Endothelial cell of umbilical vein (primary cell): ENCODE measurements at regions not wholly inside any gene's neighbourhood (a gene's known extent, or its start where the extent isn't known, plus 50 kb on each side); places are given as distances from the start of the nearest gene placed in this dataset.

ENCODE experiments used
- BruUV-seq: library from RNA; stranded (reverse); fragments of 400-500 nt; replicated peaks from 2 replicates; lab custom pipeline; 2021; lab: Mats Ljungman, UMichigan
- CTCF ChIA-PET: fragments of 300-600, 350-600 bp; sonication (Branson Sonifier 250); formaldehyde crosslinking; loops from one replicate; lab custom pipeline; 2021; ENCODE audit warnings: antibody characterized with exemption, inconsistent platforms; lab: Charles Lee
- POLR2A ChIA-PET: fragments of 300-600, 350-600 bp; sonication (Branson Sonifier 250); formaldehyde crosslinking; loops from one replicate; lab custom pipeline; 2021; ENCODE audit warnings: antibody characterized with exemption, inconsistent platforms; lab: Charles Lee
- DNase-seq: peaks from one replicate; pipeline ENCODE4 v3.0.0-alpha.2; 2011; ENCODE audit warnings: low read depth, low spot score
- FAIRE-seq: peaks from 2 replicates; lab custom pipeline; 2011; peaks lifted over from hg19 to GRCh38; lab: Jason Lieb, UNC
- H2AFZ ChIP-seq: 2 replicates; pipeline ENCODE4 v1.6.0; 2012; ENCODE audit warnings: low read depth, low read length, control low read depth, inconsistent platforms
- H3K27ac ChIP-seq: 2 replicates; pipeline ENCODE4 v1.5.1; 2011; ENCODE audit warnings: low read depth, mild to moderate bottlenecking, control low read depth, low read length, moderate library complexity; ENCODE audit not compliant: insufficient read depth
- H3K27me3 ChIP-seq, 2 experiments: 2 replicates each; pipeline versions ENCODE4 v1.6.0 to v1.6.1; 2011; ENCODE audit warnings: low read length in 2 of 2, mixed read lengths in 1 of 2; ENCODE audit not compliant: control insufficient read depth in 2 of 2, insufficient read depth in 2 of 2
- H3K36me3 ChIP-seq, 2 experiments: 2 replicates in 1 of 2; 3 replicates in 1 of 2; pipeline ENCODE4 v1.5.1; 2011; ENCODE audit warnings: low read length in 2 of 2, mild to moderate bottlenecking in 1 of 2, moderate library complexity in 1 of 2; ENCODE audit not compliant: control insufficient read depth in 2 of 2, insufficient read depth in 2 of 2; ENCODE audit errors: extremely low read depth in 1 of 2
- H3K4me1 ChIP-seq: 3 replicates; pipeline ENCODE4 v1.5.1; 2011; ENCODE audit warnings: mild to moderate bottlenecking, low read length; ENCODE audit not compliant: control insufficient read depth, insufficient read depth; ENCODE audit errors: extremely low read depth
- H3K4me2 ChIP-seq: 2 replicates; pipeline ENCODE4 v1.6.1; 2011; ENCODE audit warnings: low read length, control low read depth, mixed read lengths; ENCODE audit not compliant: insufficient read depth
- H3K4me3 ChIP-seq, 3 experiments: fragments of 200-600 bp in 1 of 3; sonication (generic), shearing (Covaris generic) in 1 of 3; replicated peaks in 1 of 3; 2 replicates each; pipeline ENCODE4 v1.5.1; 2011 to 2016; ENCODE audit warnings: control low read depth in 3 of 3, low read length in 3 of 3, mild to moderate bottlenecking in 2 of 3, inconsistent platforms in 1 of 3, low read depth in 1 of 3, moderate library complexity in 1 of 3; ENCODE audit not compliant: insufficient read depth in 1 of 3
- H3K79me2 ChIP-seq: 2 replicates; pipeline ENCODE4 v1.6.0; 2012; ENCODE audit warnings: low read length, inconsistent platforms; ENCODE audit not compliant: control insufficient read depth, insufficient read depth
- H3K9ac ChIP-seq: replicated peaks from 2 replicates; pipeline ENCODE3; 2011; ENCODE audit warnings: low read length, control low read depth; ENCODE audit not compliant: insufficient read depth; ENCODE audit errors: extremely low read depth
- H3K9me1 ChIP-seq: replicated peaks from 3 replicates; pipeline ENCODE4 v1.6.0; 2011; ENCODE audit warnings: mild to moderate bottlenecking, low read length; ENCODE audit not compliant: control insufficient read depth, insufficient read depth; ENCODE audit errors: extremely low read depth
- H3K9me3 ChIP-seq: replicated peaks from 2 replicates; pipeline ENCODE4 v1.5.1; 2012; ENCODE audit warnings: low read length, inconsistent platforms; ENCODE audit not compliant: control insufficient read depth, insufficient read depth
- H4K20me1 ChIP-seq: replicated peaks from 2 replicates; pipeline ENCODE3; 2011; ENCODE audit warnings: mild to moderate bottlenecking, low read length; ENCODE audit not compliant: control insufficient read depth, insufficient read depth; ENCODE audit errors: extremely low read depth
- EZH2 ChIP-seq: IDR thresholded peaks from 2 replicates; pipeline ENCODE4 v1.6.1; 2012; ENCODE audit warnings: borderline replicate concordance, low read depth, mild to moderate bottlenecking, moderate library complexity, low read length, inconsistent platforms; ENCODE audit not compliant: severe bottlenecking
- FOS ChIP-seq: IDR thresholded peaks from 2 replicates; pipeline ENCODE4 v1.6.1; 2011; ENCODE audit warnings: mild to moderate bottlenecking, low read length, moderate library complexity, borderline replicate concordance; ENCODE audit not compliant: insufficient read depth
- GATA2 ChIP-seq: IDR thresholded peaks from 2 replicates; pipeline ENCODE4 v1.7.0; 2011; ENCODE audit warnings: low read depth, mild to moderate bottlenecking, moderate library complexity, mixed read lengths, low read length; ENCODE audit not compliant: insufficient read length, insufficient read depth
- JUN ChIP-seq: IDR thresholded peaks from 2 replicates; pipeline ENCODE4 v1.6.1; 2011; ENCODE audit warnings: borderline replicate concordance, low read depth; ENCODE audit not compliant: insufficient read length, insufficient read depth
- MYC ChIP-seq: IDR thresholded peaks from one replicate; pipeline ENCODE4 v1.6.1; 2011; ENCODE audit warnings: mild to moderate bottlenecking, low read depth, low read length
- POLR2A ChIP-seq: IDR thresholded peaks from 2 replicates; pipeline ENCODE4 v1.6.1; 2012; ENCODE audit warnings: low read depth, mild to moderate bottlenecking, control low read depth, low read length
- POLR2AphosphoS5 ChIP-seq: IDR thresholded peaks from 2 replicates; pipeline ENCODE4 v1.6.1; 2012; ENCODE audit warnings: low read depth, mild to moderate bottlenecking, control low read depth, low read length, moderate library complexity; ENCODE audit not compliant: insufficient read depth
- dilution Hi-C: fragments of 300-500 bp; cut with MboI; formaldehyde crosslinking; loops from one replicate; pipeline ENCODE4 v1.15.0; 2019; ENCODE audit warnings: low sequenced_read_pairs; ENCODE audit not compliant: extremely low pct_ligation_motif_present
- intact Hi-C: fragments of 100-400 bp; cut with micrococcal nuclease; formaldehyde crosslinking; loops from one replicate; pipeline ENCODE4 v1.10.0; 2022
- TF ChIP-seq, protein P1 (sequence below): IDR thresholded peaks from 2 replicates; pipeline ENCODE4 v1.6.1; 2011; ENCODE audit not compliant: insufficient read depth, insufficient read length
- TF ChIP-seq, protein P2 (sequence below), 2 donors: IDR thresholded peaks; 1 replicate in 1 of 2; 2 replicates in 1 of 2; pipeline ENCODE4 v1.5.1; 2011; ENCODE audit warnings: low read length in 2 of 2, mild to moderate bottlenecking in 2 of 2, moderate library complexity in 2 of 2, control low read depth in 1 of 2, inconsistent platforms in 1 of 2, low read depth in 1 of 2; ENCODE audit not compliant: insufficient read depth in 1 of 2; ENCODE audit errors: extremely low read depth in 1 of 2

DNA sequence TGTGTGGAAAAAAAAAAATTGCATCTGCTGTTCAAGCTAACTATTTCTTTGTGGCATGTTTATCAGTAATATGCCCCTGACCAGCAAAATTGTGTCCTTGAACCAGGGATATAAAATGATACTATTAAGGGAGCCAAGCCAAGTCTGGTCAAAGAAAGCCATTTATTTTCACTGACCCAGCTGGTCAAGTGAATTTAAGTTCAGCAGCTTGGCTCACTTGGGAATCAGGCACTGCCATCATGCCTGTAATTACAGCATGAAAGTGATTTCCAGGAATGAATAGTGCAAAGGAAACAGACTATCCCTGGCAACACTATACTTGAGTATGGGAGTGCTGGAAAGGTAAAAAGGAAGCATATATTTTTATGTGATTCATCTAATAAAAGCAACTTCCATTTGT, 934.6 kb upstream of the CDH8 start:
- Histone ChIP-seq H2AFZ (no peak overlapping the region), H3K4me1 (no peaks in the 10 kb centered on the region), H3K9ac (no peak overlapping the region), H3K4me3 (no peak overlapping the region), H4K20me1 (no peaks in the 10 kb centered on the region), H3K27ac (no peak overlapping the region), H3K9me1 (no peaks in the 10 kb centered on the region), H3K4me2 (no peak overlapping the region), H3K36me3 (no peaks in the 10 kb centered on the region), H3K9me3 (no peaks in the 10 kb centered on the region), H3K79me2 (no peaks in the 10 kb centered on the region), H3K27me3 (no peaks in the 10 kb centered on the region)
- TF ChIP-seq, protein P1, sequence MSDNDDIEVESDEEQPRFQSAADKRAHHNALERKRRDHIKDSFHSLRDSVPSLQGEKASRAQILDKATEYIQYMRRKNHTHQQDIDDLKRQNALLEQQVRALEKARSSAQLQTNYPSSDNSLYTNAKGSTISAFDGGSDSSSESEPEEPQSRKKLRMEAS: no peak
- no peak for TF ChIP-seq MYC
- TF ChIP-seq, protein P2, sequence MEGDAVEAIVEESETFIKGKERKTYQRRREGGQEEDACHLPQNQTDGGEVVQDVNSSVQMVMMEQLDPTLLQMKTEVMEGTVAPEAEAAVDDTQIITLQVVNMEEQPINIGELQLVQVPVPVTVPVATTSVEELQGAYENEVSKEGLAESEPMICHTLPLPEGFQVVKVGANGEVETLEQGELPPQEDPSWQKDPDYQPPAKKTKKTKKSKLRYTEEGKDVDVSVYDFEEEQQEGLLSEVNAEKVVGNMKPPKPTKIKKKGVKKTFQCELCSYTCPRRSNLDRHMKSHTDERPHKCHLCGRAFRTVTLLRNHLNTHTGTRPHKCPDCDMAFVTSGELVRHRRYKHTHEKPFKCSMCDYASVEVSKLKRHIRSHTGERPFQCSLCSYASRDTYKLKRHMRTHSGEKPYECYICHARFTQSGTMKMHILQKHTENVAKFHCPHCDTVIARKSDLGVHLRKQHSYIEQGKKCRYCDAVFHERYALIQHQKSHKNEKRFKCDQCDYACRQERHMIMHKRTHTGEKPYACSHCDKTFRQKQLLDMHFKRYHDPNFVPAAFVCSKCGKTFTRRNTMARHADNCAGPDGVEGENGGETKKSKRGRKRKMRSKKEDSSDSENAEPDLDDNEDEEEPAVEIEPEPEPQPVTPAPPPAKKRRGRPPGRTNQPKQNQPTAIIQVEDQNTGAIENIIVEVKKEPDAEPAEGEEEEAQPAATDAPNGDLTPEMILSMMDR (IDR thresholded peaks at IDR 0.05; ENCODE audit: extremely low read depth in 1 of 2, insufficient read depth in 1 of 2, low read depth in 1 of 2, low read length in 2 of 2): no peak
- TF ChIP-seq FOS: no peak
- no peak for TF ChIP-seq JUN
- ChIA-PET CTCF (no interaction called here), POLR2A (no interaction called here)
- no peak for DNase-seq
- intact Hi-C loops (no loop called here), dilution Hi-C loops (no loop called here)
- no TSS peak for BruUV-seq
- FAIRE-seq: no peak

DNA sequence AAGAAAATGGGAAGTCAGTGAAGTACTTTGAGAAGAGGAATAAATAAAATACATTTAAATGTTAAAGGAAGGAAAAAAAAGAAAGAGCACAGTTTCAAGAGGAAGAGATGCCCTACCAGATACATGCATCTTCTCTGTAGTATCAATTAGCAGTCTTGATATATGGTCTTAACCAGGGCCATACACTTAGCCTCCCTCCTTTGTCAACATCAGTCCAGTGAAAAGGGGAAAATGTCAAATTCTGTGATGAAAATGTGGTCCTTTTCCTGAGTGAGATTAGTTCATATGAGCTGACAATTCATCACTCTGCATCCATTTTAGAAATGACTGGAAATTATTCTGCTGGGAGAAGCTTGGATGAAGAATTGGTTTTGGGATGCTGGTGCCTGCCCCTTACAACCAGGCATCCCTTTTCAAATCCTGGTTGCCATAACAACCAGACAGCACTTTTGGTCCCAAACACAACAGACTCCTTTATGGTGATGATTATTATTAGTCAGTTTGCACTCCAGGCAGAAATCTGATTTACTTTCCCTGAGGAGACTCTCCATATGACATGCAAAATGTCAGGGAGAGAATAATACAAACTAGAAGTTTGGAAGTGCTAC, 933.6 kb upstream of the CDH8 start:
- intact Hi-C loops (no loop called here), dilution Hi-C loops (no loop called here)
- Histone ChIP-seq H3K9ac (no peak overlapping the region), H3K4me1 (no peaks in the 10 kb centered on the region), H3K9me3 (no peaks in the 10 kb centered on the region), H3K4me2 (no peak overlapping the region), H3K4me3 (no peak overlapping the region), H3K27me3 (no peaks in the 10 kb centered on the region), H3K36me3 (no peaks in the 10 kb centered on the region), H3K27ac (no peak overlapping the region), H3K79me2 (no peaks in the 10 kb centered on the region), H2AFZ (no peak overlapping the region), H4K20me1 (no peaks in the 10 kb centered on the region), H3K9me1 (no peaks in the 10 kb centered on the region)
- POLR2A ChIA-PET: no interaction called here
- CTCF ChIA-PET: no interaction called here
- TF ChIP-seq FOS (no peak), JUN (no peak), EZH2 (no peak), MYC (no peak), POLR2A (no peak), GATA2 (no peak), POLR2AphosphoS5 (no peak)
- TF ChIP-seq, protein P2 (IDR thresholded peaks at IDR 0.05; ENCODE audit: extremely low read depth in 1 of 2, insufficient read depth in 1 of 2, low read depth in 1 of 2, low read length in 2 of 2): no peak
- TF ChIP-seq, protein P1: no peak
- no peak for FAIRE-seq
- no peak for DNase-seq
- no TSS peak for BruUV-seq
